HG02943 (cell line): ENCODE measurements at regions not wholly inside any gene's neighbourhood (a gene's known extent, or its start where the extent isn't known, plus 50 kb on each side); places are given as distances from the start of the nearest gene placed in this dataset.

Experiments used
- ATAC-seq: cut with Tn5 transposase; IDR thresholded peaks from one replicate; pipeline ENCODE4 v1.9.1; 2021; ENCODE audit warnings: mild to moderate bottlenecking, low read depth, moderate library complexity; ENCODE audit not compliant: unreplicated experiment

- no peak for ATAC-seq
These were observed 868.0 kb downstream of the SLITRK6 start for GRCh38 chr13:84931264-84931663.

GRCh38 chr13:84927442-84928169, 871.6 kb downstream of the SLITRK6 start:
- ATAC-seq: no peak

DNA sequence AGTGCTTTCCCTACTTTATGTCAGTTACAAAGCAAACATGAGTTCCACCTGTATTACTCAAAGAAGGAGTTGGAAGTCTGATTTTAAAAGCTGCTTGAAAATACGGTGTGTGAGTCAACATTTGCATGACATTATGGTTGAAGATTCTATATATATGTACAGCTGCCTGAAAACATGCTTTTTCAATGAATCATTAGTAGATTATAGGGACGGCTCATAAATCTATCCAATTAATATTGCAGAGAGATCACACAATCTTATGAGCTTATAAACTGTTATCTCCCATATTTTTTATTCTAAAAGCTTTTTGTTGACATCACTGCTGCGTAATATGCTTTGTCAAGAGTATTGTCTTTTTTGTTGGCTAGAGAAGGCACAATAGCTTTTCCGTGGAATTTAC, 873.8 kb downstream of the SLITRK6 start:
- no peak for ATAC-seq

- no peak for ATAC-seq
These were observed 875.4 kb downstream of the SLITRK6 start for GRCh38 chr13:84923831-84924230.

DNA sequence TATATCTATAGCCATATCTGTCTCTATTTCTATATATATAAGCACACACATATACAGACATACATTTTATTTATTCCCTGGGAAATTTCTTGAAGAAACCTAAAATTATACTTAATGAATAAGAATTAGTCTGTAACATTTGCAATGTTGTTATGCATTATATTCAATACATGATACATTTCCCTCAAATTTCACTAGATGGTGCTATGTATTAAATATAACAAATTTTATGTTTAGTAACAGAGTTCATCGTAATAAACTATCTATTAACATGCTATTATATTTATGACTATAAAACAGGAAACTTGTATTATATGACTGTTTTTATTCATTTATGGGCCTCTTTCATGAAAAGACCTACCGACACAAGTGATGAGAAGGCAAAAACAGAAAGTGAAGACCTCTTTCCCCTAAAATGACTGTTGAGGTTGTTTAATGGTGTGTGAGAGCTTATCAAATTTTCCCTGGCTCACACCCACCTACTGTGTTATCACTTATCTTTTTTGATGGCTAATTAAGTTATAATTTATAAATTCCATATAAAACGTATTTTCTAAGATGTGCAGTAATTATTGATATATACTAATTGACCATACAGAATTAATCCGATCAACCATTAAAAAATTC, 881.9 kb downstream of the SLITRK6 start:
- no peak for ATAC-seq

GRCh38 chr13:84912720-84913119, 886.5 kb downstream of the SLITRK6 start:
- no peak for ATAC-seq

DNA sequence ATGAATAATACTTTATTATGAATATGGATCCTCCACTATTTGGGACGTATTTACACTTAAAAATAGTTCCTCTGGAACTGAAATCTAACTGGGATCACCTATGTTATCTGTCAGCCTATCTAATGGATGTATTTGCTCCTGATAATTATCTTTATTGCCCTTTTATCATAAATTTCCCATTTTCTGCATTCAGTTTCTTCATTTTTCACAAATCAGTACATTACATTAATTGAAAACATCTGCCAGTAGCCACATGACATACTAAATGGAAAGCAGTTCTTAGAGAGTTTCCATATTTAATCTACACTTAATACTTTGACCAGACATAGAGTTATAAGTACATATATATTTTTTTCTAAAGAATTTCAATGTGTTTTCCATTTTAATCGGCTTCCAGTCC, 888.8 kb downstream of the SLITRK6 start:
- no peak for ATAC-seq

DNA sequence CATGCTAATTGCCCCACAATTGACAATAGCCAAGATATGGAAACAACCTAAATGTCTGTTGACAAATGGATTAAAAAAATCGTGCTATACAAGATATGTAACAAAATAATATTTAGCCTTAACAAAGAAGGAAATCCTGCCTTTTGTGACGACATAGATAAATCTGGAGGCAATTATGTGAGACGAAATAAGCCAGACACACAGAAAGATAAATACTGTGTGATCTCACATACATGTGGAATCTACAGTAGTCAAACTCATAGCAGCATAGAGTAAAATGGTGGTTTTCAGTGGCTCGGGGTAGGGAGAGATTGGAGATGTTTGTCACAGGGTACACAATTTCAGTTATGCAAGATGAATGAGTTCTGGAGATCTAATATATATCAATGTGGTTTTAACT, 895.8 kb downstream of the SLITRK6 start:
- ATAC-seq: no peak

- ATAC-seq: no peak
These were observed 897.0 kb downstream of the SLITRK6 start for GRCh38 chr13:84902243-84902642.

GRCh38 chr13:84896128-84896527, 903.1 kb downstream of the SLITRK6 start:
- no peak for ATAC-seq

GRCh38 chr13:84894749-84895148, 904.5 kb downstream of the SLITRK6 start:
- no peak for ATAC-seq

DNA sequence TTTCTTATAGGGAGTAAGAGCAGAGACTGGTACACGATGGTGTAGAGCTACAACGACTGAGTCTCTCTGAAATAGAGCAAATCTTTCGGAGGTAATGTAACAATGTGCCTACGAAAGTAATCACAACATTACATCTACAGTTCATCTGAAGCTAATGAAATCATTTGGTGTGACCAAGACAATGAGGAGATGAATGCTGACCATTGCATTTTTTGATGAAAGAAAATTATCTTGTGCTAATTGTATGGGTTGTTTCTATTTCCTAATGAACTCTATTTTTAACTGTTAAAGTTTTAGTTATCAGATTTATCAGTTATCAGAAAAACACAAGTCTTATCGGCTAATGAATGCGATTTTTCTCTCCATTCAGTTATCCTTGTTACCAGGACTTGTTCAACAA, 913.4 kb downstream of the SLITRK6 start:
- no peak for ATAC-seq

- no peak for ATAC-seq
These were observed 925.3 kb downstream of the SLITRK6 start for GRCh38 chr13:84873951-84874350.

GRCh38 chr13:84870190-84870589, 929.0 kb downstream of the SLITRK6 start:
- no peak for ATAC-seq

- no peak for ATAC-seq
These were observed 932.0 kb downstream of the SLITRK6 start for GRCh38 chr13:84867246-84867645.

GRCh38 chr13:84865783-84866221, 933.4 kb downstream of the SLITRK6 start:
- no peak for ATAC-seq

DNA sequence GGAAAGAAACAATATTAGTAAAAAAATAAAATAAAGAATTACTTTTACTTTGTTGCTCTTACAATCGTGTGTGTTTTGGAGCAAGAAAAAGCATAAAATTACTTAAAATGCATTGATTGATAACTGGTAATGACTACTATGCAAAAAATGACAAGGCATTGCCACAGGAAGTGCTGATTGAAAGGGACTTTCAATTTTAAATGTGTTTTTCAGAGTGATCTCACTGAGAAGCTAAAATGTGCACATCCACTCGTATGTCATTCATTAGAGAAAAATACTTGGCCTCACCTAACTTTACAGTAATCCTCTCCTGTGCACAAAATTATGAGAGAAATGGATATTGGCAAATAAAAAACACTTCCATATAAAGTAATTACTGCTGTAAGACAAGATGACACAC, 934.9 kb downstream of the SLITRK6 start:
- ATAC-seq: no peak

GRCh38 chr13:84847107-84847506, 952.1 kb downstream of the SLITRK6 start:
- ATAC-seq: no peak

- ATAC-seq: no peak
These were observed 953.2 kb downstream of the SLITRK6 start for GRCh38 chr13:84845907-84846619.

GRCh38 chr13:84844473-84844872, 954.7 kb downstream of the SLITRK6 start:
- ATAC-seq: no peak

- ATAC-seq: no peak
These were observed 955.9 kb downstream of the SLITRK6 start for GRCh38 chr13:84843368-84843767.

- no peak for ATAC-seq
These were observed 951.9 kb upstream of the SLITRK1 start for GRCh38 chr13:84834201-84834600.
